NOMO-1 treated with DMSO at 0.1 percent for 48 hours (cell line): ENCODE measurements at regions not wholly inside any gene's neighbourhood (a gene's known extent, or its start where the extent isn't known, plus 50 kb on each side); places are given as distances from the start of the nearest gene placed in this dataset.

ENCODE experiments used
- DNase-seq: peaks from one replicate; lab custom pipeline; 2025; ENCODE audit not compliant: unreplicated experiment; lab: John Stamatoyannopoulos, UW

GRCh38 chr3:1036207-1036826 is 56.5 kb upstream of the CNTN6 start:
- DNase-seq, result no peak

- no peak for DNase-seq
Measured at GRCh38 chr3:1037631-1038030, 55.2 kb upstream of the CNTN6 start.
